Nephron (organoid): ENCODE measurements at regions not wholly inside any gene's neighbourhood (a gene's known extent, or its start where the extent isn't known, plus 50 kb on each side); places are given as distances from the start of the nearest gene placed in this dataset.

Experiments used
- H3K27ac Mint-ChIP-seq, 3 experiments: 2 replicates each; pipeline ENCODE4 v1.8.0; 2020; ENCODE audit warnings: mixed read lengths in 3 of 3, mild to moderate bottlenecking in 2 of 3, moderate library complexity in 1 of 3
- H3K27me3 Mint-ChIP-seq: 2 replicates; pipeline ENCODE4 v1.8.0; 2021; ENCODE audit warnings: low read depth, mild to moderate bottlenecking, moderate library complexity, mixed read lengths
- H3K36me3 Mint-ChIP-seq: 2 replicates; pipeline ENCODE4 v1.8.0; 2020; ENCODE audit warnings: low read depth, mixed read lengths
- H3K4me1 Mint-ChIP-seq: 2 replicates; pipeline ENCODE4 v1.8.0; 2020; ENCODE audit warnings: mixed read lengths
- H3K4me3 Mint-ChIP-seq, 3 experiments: 2 replicates each; pipeline ENCODE4 v1.8.0; 2020; ENCODE audit warnings: mild to moderate bottlenecking in 3 of 3, mixed read lengths in 3 of 3, moderate library complexity in 2 of 3
- H3K9me3 Mint-ChIP-seq: 2 replicates; pipeline ENCODE4 v1.8.0; 2020; ENCODE audit warnings: mixed read lengths
- CTCF ChIP-seq, 3 experiments: fragments of 200-600 bp; sonication (generic); IDR thresholded peaks; one replicate each; pipeline ENCODE4 v1.5.0; 2021; ENCODE audit warnings: antibody characterized with exemption in 3 of 3; ENCODE audit not compliant: unreplicated experiment in 3 of 3

DNA sequence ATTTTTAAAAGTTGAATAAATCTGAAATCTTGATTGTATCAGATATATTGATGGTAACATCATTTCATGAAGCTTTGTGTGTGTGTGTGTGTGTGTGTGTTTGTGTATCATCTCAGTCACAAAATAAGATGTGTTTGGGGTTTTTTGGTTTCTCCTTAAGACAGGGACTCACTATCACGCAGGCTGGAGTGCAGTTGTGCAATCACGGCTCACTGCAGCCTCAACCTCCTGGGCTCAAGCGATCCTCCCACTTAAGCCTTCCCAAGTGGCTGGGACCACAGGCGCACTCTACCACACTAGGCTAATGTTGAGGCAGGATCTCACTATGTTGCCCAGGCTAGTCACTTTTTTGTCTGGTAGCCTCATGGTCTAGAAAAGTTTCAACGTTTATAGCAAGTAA, 83.4 kb upstream of the DMRT1 start:
- no peaks in the 10 kb centered on the region for H3K9me3 Mint-ChIP-seq
- H3K27ac Mint-ChIP-seq: no peak overlapping the region
- H3K4me3 Mint-ChIP-seq: no peak overlapping the region
- H3K4me1 Mint-ChIP-seq: no peaks in the 10 kb centered on the region
- TF ChIP-seq CTCF (IDR thresholded peaks at IDR 0.05; ENCODE audit: unreplicated experiment in 3 of 3): no peak
- no peaks in the 10 kb centered on the region for H3K36me3 Mint-ChIP-seq
- H3K27me3 Mint-ChIP-seq: peaks cover 16% of the 10 kb centered on the region

GRCh38 chr9:759541-759940, 82.0 kb upstream of the DMRT1 start:
- Mint-ChIP-seq H3K27me3 (peaks cover 16% of the 10 kb centered on the region), H3K4me3 (no peak overlapping the region), H3K27ac (no peak overlapping the region), H3K9me3 (no peaks in the 10 kb centered on the region), H3K4me1 (no peaks in the 10 kb centered on the region), H3K36me3 (no peaks in the 10 kb centered on the region)
- no peak for TF ChIP-seq CTCF (IDR thresholded peaks at IDR 0.05; ENCODE audit: unreplicated experiment in 3 of 3)

DNA sequence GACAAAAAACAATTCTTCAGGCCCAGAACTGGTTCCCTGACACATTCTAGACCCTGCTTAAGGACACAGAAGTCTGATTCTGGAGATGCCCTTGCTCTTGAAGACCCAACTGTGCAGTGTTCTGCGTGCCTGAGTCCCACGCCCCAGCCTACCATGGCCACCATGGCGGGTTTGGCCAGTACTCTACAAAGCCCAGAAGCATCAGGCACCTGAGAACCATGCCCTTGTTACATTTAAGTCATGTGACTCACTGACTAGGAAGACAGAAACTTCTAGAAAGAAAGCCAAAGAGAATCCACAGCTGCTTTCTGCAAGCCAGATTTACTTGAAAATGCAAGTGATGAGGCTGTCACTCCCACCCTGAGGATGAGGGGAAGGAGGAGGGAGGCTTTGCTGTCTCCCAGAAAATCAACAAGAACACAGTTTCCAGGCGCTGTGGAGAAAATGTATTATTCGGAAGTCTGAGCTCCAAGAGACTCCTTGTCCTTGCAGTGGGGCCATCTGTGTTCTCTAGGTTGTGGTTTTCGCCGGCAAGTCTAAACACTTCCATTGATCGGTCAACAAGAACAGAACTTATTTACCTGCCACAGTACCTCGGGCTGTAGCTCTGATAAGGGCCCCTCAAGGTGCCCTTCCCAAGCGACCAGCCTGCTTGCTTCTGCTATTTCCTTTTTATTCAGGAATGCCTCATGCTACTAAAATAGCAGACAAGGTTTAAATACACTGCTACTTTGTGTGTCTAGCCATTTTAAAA, 81.3 kb upstream of the DMRT1 start:
- H3K4me3 Mint-ChIP-seq: no peak overlapping the region
- no peaks in the 10 kb centered on the region for H3K36me3 Mint-ChIP-seq
- peaks cover 16% of the 10 kb centered on the region for H3K27me3 Mint-ChIP-seq
- H3K9me3 Mint-ChIP-seq: no peaks in the 10 kb centered on the region
- no peak overlapping the region for H3K27ac Mint-ChIP-seq
- H3K4me1 Mint-ChIP-seq: no peaks in the 10 kb centered on the region
- no peak for TF ChIP-seq CTCF (IDR thresholded peaks at IDR 0.05; ENCODE audit: unreplicated experiment in 3 of 3)

GRCh38 chr9:761176-761792, 80.2 kb upstream of the DMRT1 start:
- Mint-ChIP-seq H3K27ac (no peak overlapping the region), H3K4me1 (no peaks in the 10 kb centered on the region), H3K27me3 (peaks cover 15% of the 10 kb centered on the region), H3K4me3 (no peak overlapping the region), H3K36me3 (no peaks in the 10 kb centered on the region), H3K9me3 (no peaks in the 10 kb centered on the region)
- no peak for TF ChIP-seq CTCF (IDR thresholded peaks at IDR 0.05; ENCODE audit: unreplicated experiment in 3 of 3)

- Mint-ChIP-seq H3K9me3 (no peaks in the 10 kb centered on the region), H3K4me3 (no peak overlapping the region), H3K36me3 (no peaks in the 10 kb centered on the region), H3K4me1 (no peaks in the 10 kb centered on the region), H3K27me3 (peaks cover 16% of the 10 kb centered on the region), H3K27ac (no peak overlapping the region)
- no peak for TF ChIP-seq CTCF (IDR thresholded peaks at IDR 0.05; ENCODE audit: unreplicated experiment in 3 of 3)
These were observed 79.5 kb upstream of the DMRT1 start for GRCh38 chr9:761793-762560.
